ENCODE measurements at regions not wholly inside any gene's neighbourhood (a gene's known extent, or its start where the extent isn't known, plus 50 kb on each side); places are given as distances from the start of the nearest gene placed in this dataset.
"Not testable (repeated sequence)": the region's sequence is repeated elsewhere in the genome, so short reads cannot be mapped to it uniquely, and the experiment has no call there.

GRCh38 chr11:97615546-97615945 is 1225.7 kb downstream of the JRKL start:
- Histone ChIP-seq H3K36me3 (no peaks in the 10 kb centered on the region), H3K27ac (no peak overlapping the region), H3K9me3 (peaks cover 0 to 10% (median 0%) of the 10 kb centered on the region in 3 donors), H3K27me3 (no peaks in the 10 kb centered on the region), H3K4me1 (no peaks in the 10 kb centered on the region), H3K4me3 (no peak overlapping the region)
- intact Hi-C loops (cut with DNase I), result no loop called here
- no peak for DNase-seq
- TF ChIP-seq POLR2A (IDR thresholded peaks at IDR 0.05), result no peak
- TF ChIP-seq, protein P1, sequence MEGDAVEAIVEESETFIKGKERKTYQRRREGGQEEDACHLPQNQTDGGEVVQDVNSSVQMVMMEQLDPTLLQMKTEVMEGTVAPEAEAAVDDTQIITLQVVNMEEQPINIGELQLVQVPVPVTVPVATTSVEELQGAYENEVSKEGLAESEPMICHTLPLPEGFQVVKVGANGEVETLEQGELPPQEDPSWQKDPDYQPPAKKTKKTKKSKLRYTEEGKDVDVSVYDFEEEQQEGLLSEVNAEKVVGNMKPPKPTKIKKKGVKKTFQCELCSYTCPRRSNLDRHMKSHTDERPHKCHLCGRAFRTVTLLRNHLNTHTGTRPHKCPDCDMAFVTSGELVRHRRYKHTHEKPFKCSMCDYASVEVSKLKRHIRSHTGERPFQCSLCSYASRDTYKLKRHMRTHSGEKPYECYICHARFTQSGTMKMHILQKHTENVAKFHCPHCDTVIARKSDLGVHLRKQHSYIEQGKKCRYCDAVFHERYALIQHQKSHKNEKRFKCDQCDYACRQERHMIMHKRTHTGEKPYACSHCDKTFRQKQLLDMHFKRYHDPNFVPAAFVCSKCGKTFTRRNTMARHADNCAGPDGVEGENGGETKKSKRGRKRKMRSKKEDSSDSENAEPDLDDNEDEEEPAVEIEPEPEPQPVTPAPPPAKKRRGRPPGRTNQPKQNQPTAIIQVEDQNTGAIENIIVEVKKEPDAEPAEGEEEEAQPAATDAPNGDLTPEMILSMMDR (IDR thresholded peaks at IDR 0.05), result no peak
- WGBS, 2 donors, result 53 to 56% methylated on average over 4 of the region's 4 CpGs

DNA sequence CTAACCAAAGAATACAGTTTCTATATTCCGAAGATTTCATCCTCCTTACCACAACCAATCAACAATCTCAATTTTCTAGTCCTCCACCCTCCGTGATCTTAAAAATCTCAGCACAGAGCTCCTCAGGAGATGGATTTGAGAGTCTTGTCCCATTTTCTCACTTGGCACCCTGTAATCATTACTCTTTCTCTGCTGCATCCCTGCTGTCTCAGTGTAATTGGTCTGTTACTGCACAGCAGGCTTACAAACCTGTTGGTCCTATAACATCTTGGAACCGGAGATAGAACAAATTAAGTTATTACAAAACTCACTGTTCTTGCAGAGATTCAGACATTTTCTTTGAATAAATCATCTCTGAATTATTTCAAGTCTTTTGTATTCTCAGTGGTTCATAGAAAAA is 1227.2 kb downstream of the JRKL start:
- H3K27ac ChIP-seq, result no peak overlapping the region
- intact Hi-C loops (cut with DNase I), result no loop called here
- no peak for DNase-seq
- 84 to 88% methylated on average over 3 of the region's 3 CpGs for WGBS, 2 donors
- H3K4me1 ChIP-seq, result no peaks in the 10 kb centered on the region
- peaks cover 0 to 10% (median 0%) of the 10 kb centered on the region in 3 donors for H3K9me3 ChIP-seq
- H3K27me3 ChIP-seq, result no peaks in the 10 kb centered on the region
- H3K36me3 ChIP-seq, result no peaks in the 10 kb centered on the region
- TF ChIP-seq, protein P1 (IDR thresholded peaks at IDR 0.05), result no peak
- no peak overlapping the region for H3K4me3 ChIP-seq

GRCh38 chr11:97620007-97620406 is 1230.2 kb downstream of the JRKL start:
- no peak overlapping the region for H3K4me3 ChIP-seq
- H3K36me3 ChIP-seq, result no peaks in the 10 kb centered on the region
- no peaks in the 10 kb centered on the region for H3K27me3 ChIP-seq
- intact Hi-C loops (cut with DNase I), result no loop called here
- no peak overlapping the region for H3K27ac ChIP-seq
- TF ChIP-seq POLR2A (IDR thresholded peaks at IDR 0.05), result no peak
- TF ChIP-seq, protein P1 (IDR thresholded peaks at IDR 0.05), result no peak
- no peaks in the 10 kb centered on the region for H3K4me1 ChIP-seq
- no peak for DNase-seq
- H3K9me3 ChIP-seq, result peaks cover 0 to 10% (median 0%) of the 10 kb centered on the region in 3 donors

- Histone ChIP-seq H3K36me3 (no peaks in the 10 kb centered on the region), H3K4me3 (no peak overlapping the region), H3K9me3 (peaks cover 0 to 9% (median 0%) of the 10 kb centered on the region in 3 donors), H3K27me3 (no peaks in the 10 kb centered on the region), H3K4me1 (no peaks in the 10 kb centered on the region), H3K27ac (no peak overlapping the region)
- intact Hi-C loops (cut with DNase I), result no loop called here
- no peak for DNase-seq
- TF ChIP-seq, protein P1 (IDR thresholded peaks at IDR 0.05), result no peak
- TF ChIP-seq POLR2A (IDR thresholded peaks at IDR 0.05), result no peak
Measured at GRCh38 chr11:97621282-97621681, 1231.5 kb downstream of the JRKL start.

GRCh38 chr11:97622795-97623194 is 1233.0 kb downstream of the JRKL start:
- intact Hi-C loops (cut with DNase I), result no loop called here
- Histone ChIP-seq H3K36me3 (no peaks in the 10 kb centered on the region), H3K9me3 (no peaks in the 10 kb centered on the region), H3K27me3 (no peaks in the 10 kb centered on the region), H3K4me3 (no peak overlapping the region), H3K4me1 (no peaks in the 10 kb centered on the region), H3K27ac (no peak overlapping the region)
- no peak for DNase-seq
- TF ChIP-seq POLR2A (IDR thresholded peaks at IDR 0.05), result no peak
- TF ChIP-seq, protein P1 (IDR thresholded peaks at IDR 0.05), result no peak
- 53 to 56% methylated on average over 2 of the region's 2 CpGs for WGBS, 2 donors

- H3K9me3 ChIP-seq; H3K36me3 ChIP-seq; intact Hi-C loops (cut with DNase I); H3K27me3 ChIP-seq; H3K4me3 ChIP-seq; DNase-seq; H3K27ac ChIP-seq; H3K4me1 ChIP-seq: not testable (repeated sequence)
- 57 to 75% methylated on average over 4 of the region's 4 CpGs for WGBS, 2 donors
Measured at GRCh38 chr11:97636741-97637140, 1246.9 kb downstream of the JRKL start.

All from esophagus squamous epithelium (tissue), 5 donors.